K562 (cell line): ENCODE measurements at regions not wholly inside any gene's neighbourhood (a gene's known extent, or its start where the extent isn't known, plus 50 kb on each side); places are given as distances from the start of the nearest gene placed in this dataset.

ENCODE experiments used
- EGR1 ChIP-seq: fragments of 450-650 bp; conservative IDR thresholded peaks from 2 replicates; pipeline ENCODE4 v1.6.1; 2017; ENCODE audit warnings: mild to moderate bottlenecking
- ZNF143 ChIP-seq: sonication (generic); formaldehyde crosslinking; IDR thresholded peaks from 2 replicates; pipeline ENCODE4 v1.9.0; 2022; ENCODE audit warnings: mild to moderate bottlenecking, missing genetic modification reagents
- TF ChIP-seq, protein P1 (sequence below), 2 experiments: fragments of 450-650 bp; formaldehyde crosslinking in 1 of 2; IDR thresholded peaks; 2 replicates each; pipeline versions ENCODE4 v1.4.0 to v1.6.1; 2014 to 2020; ENCODE audit warnings: mild to moderate bottlenecking in 2 of 2, borderline replicate concordance in 1 of 2, low read depth in 1 of 2
- TF ChIP-seq, protein P2 (sequence below), 3 experiments: IDR thresholded peaks in 2 of 3; conservative IDR thresholded peaks in 1 of 3; 2 replicates each; pipeline ENCODE4 v1.5.1; 2011 to 2012; ENCODE audit warnings: low read length in 3 of 3, mild to moderate bottlenecking in 3 of 3, control low read depth in 2 of 3, improper control_type of control experiment in 1 of 3, inconsistent platforms in 1 of 3, low read depth in 1 of 3, mixed read lengths in 1 of 3, moderate library complexity in 1 of 3; ENCODE audit not compliant: insufficient read depth in 2 of 3

DNA sequence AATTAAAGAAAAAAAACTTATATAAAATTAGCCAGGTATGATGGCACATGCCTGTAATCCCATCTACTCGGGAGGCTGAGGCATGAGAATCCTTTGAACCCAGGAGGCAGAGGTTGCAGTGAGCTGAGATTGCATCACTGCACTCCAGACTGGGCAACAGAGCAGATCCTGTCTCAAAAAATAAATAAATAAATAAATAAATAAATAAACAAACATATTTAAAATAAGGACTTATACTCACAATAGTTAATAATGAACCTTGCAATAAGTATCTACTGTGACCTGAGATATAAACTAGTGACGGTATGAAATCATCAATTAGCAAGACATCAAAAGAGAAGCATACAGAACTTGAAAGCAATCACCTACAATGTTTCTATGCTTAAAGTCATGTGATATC, 548.4 kb upstream of the JARID2 start:
- TF ChIP-seq, protein P1, sequence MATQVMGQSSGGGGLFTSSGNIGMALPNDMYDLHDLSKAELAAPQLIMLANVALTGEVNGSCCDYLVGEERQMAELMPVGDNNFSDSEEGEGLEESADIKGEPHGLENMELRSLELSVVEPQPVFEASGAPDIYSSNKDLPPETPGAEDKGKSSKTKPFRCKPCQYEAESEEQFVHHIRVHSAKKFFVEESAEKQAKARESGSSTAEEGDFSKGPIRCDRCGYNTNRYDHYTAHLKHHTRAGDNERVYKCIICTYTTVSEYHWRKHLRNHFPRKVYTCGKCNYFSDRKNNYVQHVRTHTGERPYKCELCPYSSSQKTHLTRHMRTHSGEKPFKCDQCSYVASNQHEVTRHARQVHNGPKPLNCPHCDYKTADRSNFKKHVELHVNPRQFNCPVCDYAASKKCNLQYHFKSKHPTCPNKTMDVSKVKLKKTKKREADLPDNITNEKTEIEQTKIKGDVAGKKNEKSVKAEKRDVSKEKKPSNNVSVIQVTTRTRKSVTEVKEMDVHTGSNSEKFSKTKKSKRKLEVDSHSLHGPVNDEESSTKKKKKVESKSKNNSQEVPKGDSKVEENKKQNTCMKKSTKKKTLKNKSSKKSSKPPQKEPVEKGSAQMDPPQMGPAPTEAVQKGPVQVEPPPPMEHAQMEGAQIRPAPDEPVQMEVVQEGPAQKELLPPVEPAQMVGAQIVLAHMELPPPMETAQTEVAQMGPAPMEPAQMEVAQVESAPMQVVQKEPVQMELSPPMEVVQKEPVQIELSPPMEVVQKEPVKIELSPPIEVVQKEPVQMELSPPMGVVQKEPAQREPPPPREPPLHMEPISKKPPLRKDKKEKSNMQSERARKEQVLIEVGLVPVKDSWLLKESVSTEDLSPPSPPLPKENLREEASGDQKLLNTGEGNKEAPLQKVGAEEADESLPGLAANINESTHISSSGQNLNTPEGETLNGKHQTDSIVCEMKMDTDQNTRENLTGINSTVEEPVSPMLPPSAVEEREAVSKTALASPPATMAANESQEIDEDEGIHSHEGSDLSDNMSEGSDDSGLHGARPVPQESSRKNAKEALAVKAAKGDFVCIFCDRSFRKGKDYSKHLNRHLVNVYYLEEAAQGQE (IDR thresholded peaks at IDR 0.05; ENCODE audit: borderline replicate concordance) = no peak
- TF ChIP-seq, protein P1 (CRISPR knock-in tag; IDR thresholded peaks at IDR 0.05; ENCODE audit: low read depth) = no peak
- TF ChIP-seq EGR1 = no peak
- TF ChIP-seq, protein P2, sequence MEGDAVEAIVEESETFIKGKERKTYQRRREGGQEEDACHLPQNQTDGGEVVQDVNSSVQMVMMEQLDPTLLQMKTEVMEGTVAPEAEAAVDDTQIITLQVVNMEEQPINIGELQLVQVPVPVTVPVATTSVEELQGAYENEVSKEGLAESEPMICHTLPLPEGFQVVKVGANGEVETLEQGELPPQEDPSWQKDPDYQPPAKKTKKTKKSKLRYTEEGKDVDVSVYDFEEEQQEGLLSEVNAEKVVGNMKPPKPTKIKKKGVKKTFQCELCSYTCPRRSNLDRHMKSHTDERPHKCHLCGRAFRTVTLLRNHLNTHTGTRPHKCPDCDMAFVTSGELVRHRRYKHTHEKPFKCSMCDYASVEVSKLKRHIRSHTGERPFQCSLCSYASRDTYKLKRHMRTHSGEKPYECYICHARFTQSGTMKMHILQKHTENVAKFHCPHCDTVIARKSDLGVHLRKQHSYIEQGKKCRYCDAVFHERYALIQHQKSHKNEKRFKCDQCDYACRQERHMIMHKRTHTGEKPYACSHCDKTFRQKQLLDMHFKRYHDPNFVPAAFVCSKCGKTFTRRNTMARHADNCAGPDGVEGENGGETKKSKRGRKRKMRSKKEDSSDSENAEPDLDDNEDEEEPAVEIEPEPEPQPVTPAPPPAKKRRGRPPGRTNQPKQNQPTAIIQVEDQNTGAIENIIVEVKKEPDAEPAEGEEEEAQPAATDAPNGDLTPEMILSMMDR (IDR thresholded peaks at IDR 0.05 in 2 of 3, conservative IDR thresholded peaks at IDR 0.05 in 1 of 3; ENCODE audit: insufficient read depth in 2 of 3, low read depth in 1 of 3, low read length in 3 of 3) = no peak
- no peak for TF ChIP-seq ZNF143
